GM12878 (cell line): ENCODE measurements at regions not wholly inside any gene's neighbourhood (a gene's known extent, or its start where the extent isn't known, plus 50 kb on each side); places are given as distances from the start of the nearest gene placed in this dataset.

Experiments used
- ATAC-seq: fragments of 200-7000 bp; cut with Tn5 transposase; 3 replicates; pipeline ENCODE4 v1.9.1; 2020; ENCODE audit warnings: mild to moderate bottlenecking, moderate library complexity
- BruUV-seq: library from RNA; stranded (reverse); fragments of 400-500 nt; replicated peaks from 2 replicates; lab custom pipeline; 2021; lab: Mats Ljungman, UMichigan
- CTCF ChIA-PET: fragments of 300-600 bp; sonication (Branson Sonifier 250); formaldehyde crosslinking; extraction: SDS; loops from one replicate; lab custom pipeline; 2021; ENCODE audit warnings: inconsistent platforms; lab: Yijun Ruan, JAX
- POLR2A ChIA-PET: fragments of 350-600 bp; formaldehyde crosslinking; extraction: SDS; loops from one replicate; lab custom pipeline; 2021; ENCODE audit warnings: inconsistent platforms; lab: Charles Lee
- RAD21 ChIA-PET: fragments of 300-600 bp; sonication (Branson Sonifier 250); formaldehyde crosslinking; loops from one replicate; lab custom pipeline; 2023; ENCODE audit warnings: antibody characterized with exemption; ENCODE audit not compliant: unreplicated experiment; lab: Charles Lee
- SMC1A ChIA-PET: fragments of 300-600 bp; sonication (Branson Sonifier 250); formaldehyde crosslinking; loops from one replicate; lab custom pipeline; 2023; ENCODE audit not compliant: unreplicated experiment, uncharacterized antibody; lab: Charles Lee
- DNase-seq: peaks from one replicate; pipeline ENCODE4 v3.0.0-alpha.2; 2011; ENCODE audit warnings: low read depth, low spot score
- FAIRE-seq: peaks from 3 replicates; lab custom pipeline; 2011; peaks lifted over from hg19 to GRCh38; lab: Jason Lieb, UNC
- H2AFZ ChIP-seq: 2 replicates; pipeline ENCODE4 v1.6.0; 2011; ENCODE audit warnings: low read depth, low read length, control low read depth; ENCODE audit not compliant: control insufficient read depth
- H3K27ac ChIP-seq: 2 replicates; pipeline ENCODE4 v1.5.1; 2011; ENCODE audit warnings: control low read depth; ENCODE audit not compliant: control insufficient read depth, insufficient read depth
- H3K27me3 ChIP-seq, 2 experiments: replicated peaks in 1 of 2; 2 replicates each; pipeline versions ENCODE4 v1.6.0 to v1.6.1; 2011; ENCODE audit warnings: low read length in 1 of 2; ENCODE audit not compliant: control insufficient read depth in 2 of 2, insufficient read depth in 2 of 2
- H3K36me3 ChIP-seq, 2 experiments: 2 replicates each; pipeline ENCODE4 v1.5.1; 2011; ENCODE audit warnings: low read length in 1 of 2; ENCODE audit not compliant: control insufficient read depth in 2 of 2, insufficient read depth in 2 of 2
- H3K4me1 ChIP-seq: 2 replicates; pipeline ENCODE4 v1.6.1; 2011; ENCODE audit warnings: mild to moderate bottlenecking, low read length, moderate library complexity, mixed read lengths; ENCODE audit not compliant: control insufficient read depth, insufficient read depth
- H3K4me2 ChIP-seq: 2 replicates; pipeline ENCODE4 v1.6.0; 2011; ENCODE audit warnings: control low read depth; ENCODE audit not compliant: control insufficient read depth, insufficient read depth
- H3K4me3 ChIP-seq: fragments of 200-600 bp; sonication (generic); 2 replicates; pipeline ENCODE4 v1.5.1; 2016
- H3K79me2 ChIP-seq: 2 replicates; pipeline ENCODE4 v1.6.0; 2011; ENCODE audit warnings: low read length; ENCODE audit not compliant: control insufficient read depth, insufficient read depth
- H3K9ac ChIP-seq: 2 replicates; pipeline ENCODE4 v1.8.0; 2011; ENCODE audit warnings: low read length, control low read depth, mixed read lengths; ENCODE audit not compliant: control insufficient read depth, insufficient read depth
- H3K9me3 ChIP-seq: replicated peaks from 3 replicates; pipeline ENCODE4 v1.5.1; 2011; ENCODE audit warnings: mild to moderate bottlenecking, low read length; ENCODE audit not compliant: control insufficient read depth, insufficient read depth
- H4K20me1 ChIP-seq: 2 replicates; pipeline ENCODE4 v1.6.0; 2011; ENCODE audit not compliant: control insufficient read depth, insufficient read depth
- ASH2L ChIP-seq: fragments of 300-600, 200-600 bp; sonication (generic); IDR thresholded peaks from 2 replicates; pipeline ENCODE4 v1.6.1; 2017; ENCODE audit warnings: low read depth, mild to moderate bottlenecking, borderline replicate concordance
- ATF2 ChIP-seq: IDR thresholded peaks from 2 replicates; pipeline ENCODE4 v1.6.1; 2012; ENCODE audit warnings: low read length, inconsistent platforms
- BCL11A ChIP-seq: IDR thresholded peaks from 2 replicates; pipeline ENCODE4 v1.6.1; 2011; ENCODE audit warnings: low read depth, low read length
- BMI1 ChIP-seq: fragments of 450-650 bp; IDR thresholded peaks from 2 replicates; pipeline ENCODE4 v1.6.1; 2016; ENCODE audit warnings: mild to moderate bottlenecking, moderate library complexity, borderline replicate concordance
- CHD1 ChIP-seq: IDR thresholded peaks from 2 replicates; pipeline ENCODE4 v1.6.1; 2012; ENCODE audit warnings: low read depth, low read length, improper control_type of control experiment
- CHD4 ChIP-seq: fragments of 200-600 bp; sonication (generic); IDR thresholded peaks from 2 replicates; pipeline ENCODE4 v1.6.1; 2016; ENCODE audit warnings: mild to moderate bottlenecking
- FOXK2 ChIP-seq: fragments of 450-650 bp; IDR thresholded peaks from 2 replicates; pipeline ENCODE4 v1.6.1; 2017; ENCODE audit warnings: mild to moderate bottlenecking, moderate library complexity
- KAT2A ChIP-seq: conservative IDR thresholded peaks from 2 replicates; pipeline ENCODE4 v1.6.1; 2011; ENCODE audit warnings: low read depth, low read length; ENCODE audit not compliant: control insufficient read depth
- LARP7 ChIP-seq: fragments of 450-650 bp; IDR thresholded peaks from 2 replicates; pipeline ENCODE4 v1.6.1; 2017; ENCODE audit warnings: mild to moderate bottlenecking
- NFIC ChIP-seq: IDR thresholded peaks from 2 replicates; pipeline ENCODE4 v1.6.1; 2012; ENCODE audit warnings: low read depth, mild to moderate bottlenecking, inconsistent platforms, low read length, moderate library complexity
- NKRF ChIP-seq: fragments of 450-650 bp; conservative IDR thresholded peaks from 2 replicates; pipeline ENCODE4 v1.6.1; 2017; ENCODE audit warnings: mild to moderate bottlenecking, moderate library complexity
- PAX8 ChIP-seq: fragments of 450-650 bp; IDR thresholded peaks from 2 replicates; pipeline ENCODE4 v1.6.1; 2017; ENCODE audit warnings: mild to moderate bottlenecking, moderate library complexity
- SREBF2 ChIP-seq: IDR thresholded peaks from 2 replicates; pipeline ENCODE4 v1.6.1; 2012; ENCODE audit warnings: mild to moderate bottlenecking, low read length
- SUZ12 ChIP-seq: fragments of 200-600 bp; sonication (generic); IDR thresholded peaks from one replicate; pipeline ENCODE4 v1.6.1; 2018; ENCODE audit warnings: antibody characterized with exemption, mild to moderate bottlenecking; ENCODE audit not compliant: unreplicated experiment
- TARDBP ChIP-seq: IDR thresholded peaks from 2 replicates; pipeline ENCODE4 v1.6.1; 2016; ENCODE audit warnings: borderline replicate concordance
- ZZZ3 ChIP-seq: IDR thresholded peaks from 2 replicates; pipeline ENCODE4 v1.6.1; 2011; ENCODE audit warnings: low read depth; ENCODE audit not compliant: control insufficient read depth, insufficient read length
- WGBS: methylation state at CpG from one replicate; pipeline ENCODE4 v1.1.6; 2016; ENCODE audit warnings: low lambda C conversion rate; ENCODE audit not compliant: insufficient replicate concordance, insufficient coverage; ENCODE audit errors: missing lambda C conversion rate; 5-methylcytosine and 5-hydroxymethylcytosine counted together
- in situ Hi-C: fragments of 300-500 bp; cut with MboI; formaldehyde crosslinking; loops from 9 replicates; pipeline ENCODE4 v1.14.3; 2018; ENCODE audit warnings: mixed read lengths
- intact Hi-C: fragments of 100-400 bp; cut with micrococcal nuclease; formaldehyde crosslinking; loops from one replicate; pipeline ENCODE4 v1.14.2; 2022; ENCODE audit not compliant: unreplicated experiment

DNA sequence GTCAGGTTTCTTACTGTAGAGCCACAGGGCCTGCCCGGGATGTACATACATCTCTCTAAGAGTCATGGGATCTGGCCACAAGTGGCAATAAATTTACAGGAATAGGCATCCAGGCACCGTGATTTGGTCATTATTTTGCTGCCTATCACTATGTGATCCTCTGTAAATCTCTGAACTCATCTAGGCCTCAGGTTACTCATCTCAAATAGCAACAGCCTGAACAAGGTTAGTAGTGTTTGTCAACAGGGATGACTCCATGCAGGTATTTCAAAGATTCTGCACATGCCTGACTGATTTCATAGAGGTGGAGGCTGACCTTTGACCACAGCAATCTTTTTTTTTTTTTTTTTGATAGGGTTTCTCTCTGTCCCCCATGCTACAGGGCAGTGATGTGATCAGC lies 88.8 kb upstream of the TBL1XR1 start (continued):
- TF ChIP-seq TARDBP (no peak), CHD4 (no peak), LARP7 (no peak), BCL11A (no peak), ZZZ3 (no peak), BMI1 (no peak), NKRF (no peak), KAT2A (no peak), CHD1 (no peak), SUZ12 (no peak), ASH2L (no peak)

DNA sequence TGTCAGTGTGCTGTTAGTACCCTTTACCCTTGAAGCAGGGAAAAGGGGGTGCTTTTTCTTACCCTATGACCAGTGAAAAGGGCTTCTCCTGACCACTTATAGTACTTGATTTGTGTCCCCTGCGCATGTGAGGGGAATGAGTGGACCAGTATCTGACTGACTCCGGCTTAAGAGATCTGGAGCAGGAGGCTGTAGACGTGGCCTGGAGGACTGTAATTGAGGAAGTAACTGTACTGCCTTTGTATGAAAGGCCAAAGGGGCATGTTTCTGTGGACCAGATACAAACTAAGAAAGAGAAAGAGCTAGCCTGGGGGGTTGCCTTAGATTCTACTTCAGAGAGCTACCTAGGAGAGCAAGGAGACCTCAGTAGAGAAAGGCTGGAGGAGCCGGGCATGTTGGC lies 89.9 kb upstream of the TBL1XR1 start:
- SMC1A ChIA-PET: interaction anchor here (0.6 kb wide), 1 partner anchor 71 kb away, joined by 4 read pairs; no protein-coding TSS in a partner anchor
- TF ChIP-seq KAT2A (no peak), FOXK2 (no peak), SREBF2 (no peak), NFIC (no peak), PAX8 (no peak), ATF2 (no peak)
- H3K27ac ChIP-seq: no peak overlapping the region
- no peak overlapping the region for H3K4me2 ChIP-seq
- H3K4me3 ChIP-seq: no peak overlapping the region
- CTCF ChIA-PET: no interaction called here
- DNase-seq (no peak), FAIRE-seq (no peak), ATAC-seq (no peak)
- no peaks in the 10 kb centered on the region for H3K79me2 ChIP-seq
- no peaks in the 10 kb centered on the region for H4K20me1 ChIP-seq
- H3K36me3 ChIP-seq: no peaks in the 10 kb centered on the region
- H3K27me3 ChIP-seq: no peaks in the 10 kb centered on the region
- H2AFZ ChIP-seq: no peak overlapping the region
- no peak overlapping the region for H3K9ac ChIP-seq
- POLR2A ChIA-PET: no interaction called here
- no peaks in the 10 kb centered on the region; the same call in 2 of the 3 replicates for H3K9me3 ChIP-seq
- 86% methylated on average over 4 of the region's 4 CpGs for WGBS
- no peaks in the 10 kb centered on the region; the same call in 1 of the 2 replicates for H3K4me1 ChIP-seq
- intact Hi-C loops: no loop called here
- BruUV-seq: no TSS peak
- RAD21 ChIA-PET: no interaction called here
- in situ Hi-C loops: no loop called here
